ENCODE measurements at regions not wholly inside any gene's neighbourhood (a gene's known extent, or its start where the extent isn't known, plus 50 kb on each side); places are given as distances from the start of the nearest gene placed in this dataset.

DNA sequence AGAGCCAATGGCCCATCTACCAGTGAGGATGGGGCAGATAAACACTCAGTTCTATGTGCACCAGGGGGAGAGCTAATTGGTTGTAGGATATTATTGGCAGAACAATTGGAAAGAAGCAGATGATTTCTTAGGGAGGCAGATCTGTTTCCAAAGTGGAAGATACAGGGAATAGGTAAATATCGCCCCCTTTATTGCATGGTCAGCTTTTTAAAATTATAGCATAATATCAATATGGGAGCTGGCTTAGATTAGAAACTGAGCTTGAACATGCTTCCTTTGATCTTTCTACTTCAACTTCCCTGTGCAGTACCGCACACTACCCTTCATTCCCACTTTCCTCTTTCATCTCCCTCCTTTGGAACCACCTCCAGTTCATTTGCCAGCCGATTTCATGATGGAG, 64.0 kb upstream of the PLXNA2 start:
- TF ChIP-seq, protein P1, sequence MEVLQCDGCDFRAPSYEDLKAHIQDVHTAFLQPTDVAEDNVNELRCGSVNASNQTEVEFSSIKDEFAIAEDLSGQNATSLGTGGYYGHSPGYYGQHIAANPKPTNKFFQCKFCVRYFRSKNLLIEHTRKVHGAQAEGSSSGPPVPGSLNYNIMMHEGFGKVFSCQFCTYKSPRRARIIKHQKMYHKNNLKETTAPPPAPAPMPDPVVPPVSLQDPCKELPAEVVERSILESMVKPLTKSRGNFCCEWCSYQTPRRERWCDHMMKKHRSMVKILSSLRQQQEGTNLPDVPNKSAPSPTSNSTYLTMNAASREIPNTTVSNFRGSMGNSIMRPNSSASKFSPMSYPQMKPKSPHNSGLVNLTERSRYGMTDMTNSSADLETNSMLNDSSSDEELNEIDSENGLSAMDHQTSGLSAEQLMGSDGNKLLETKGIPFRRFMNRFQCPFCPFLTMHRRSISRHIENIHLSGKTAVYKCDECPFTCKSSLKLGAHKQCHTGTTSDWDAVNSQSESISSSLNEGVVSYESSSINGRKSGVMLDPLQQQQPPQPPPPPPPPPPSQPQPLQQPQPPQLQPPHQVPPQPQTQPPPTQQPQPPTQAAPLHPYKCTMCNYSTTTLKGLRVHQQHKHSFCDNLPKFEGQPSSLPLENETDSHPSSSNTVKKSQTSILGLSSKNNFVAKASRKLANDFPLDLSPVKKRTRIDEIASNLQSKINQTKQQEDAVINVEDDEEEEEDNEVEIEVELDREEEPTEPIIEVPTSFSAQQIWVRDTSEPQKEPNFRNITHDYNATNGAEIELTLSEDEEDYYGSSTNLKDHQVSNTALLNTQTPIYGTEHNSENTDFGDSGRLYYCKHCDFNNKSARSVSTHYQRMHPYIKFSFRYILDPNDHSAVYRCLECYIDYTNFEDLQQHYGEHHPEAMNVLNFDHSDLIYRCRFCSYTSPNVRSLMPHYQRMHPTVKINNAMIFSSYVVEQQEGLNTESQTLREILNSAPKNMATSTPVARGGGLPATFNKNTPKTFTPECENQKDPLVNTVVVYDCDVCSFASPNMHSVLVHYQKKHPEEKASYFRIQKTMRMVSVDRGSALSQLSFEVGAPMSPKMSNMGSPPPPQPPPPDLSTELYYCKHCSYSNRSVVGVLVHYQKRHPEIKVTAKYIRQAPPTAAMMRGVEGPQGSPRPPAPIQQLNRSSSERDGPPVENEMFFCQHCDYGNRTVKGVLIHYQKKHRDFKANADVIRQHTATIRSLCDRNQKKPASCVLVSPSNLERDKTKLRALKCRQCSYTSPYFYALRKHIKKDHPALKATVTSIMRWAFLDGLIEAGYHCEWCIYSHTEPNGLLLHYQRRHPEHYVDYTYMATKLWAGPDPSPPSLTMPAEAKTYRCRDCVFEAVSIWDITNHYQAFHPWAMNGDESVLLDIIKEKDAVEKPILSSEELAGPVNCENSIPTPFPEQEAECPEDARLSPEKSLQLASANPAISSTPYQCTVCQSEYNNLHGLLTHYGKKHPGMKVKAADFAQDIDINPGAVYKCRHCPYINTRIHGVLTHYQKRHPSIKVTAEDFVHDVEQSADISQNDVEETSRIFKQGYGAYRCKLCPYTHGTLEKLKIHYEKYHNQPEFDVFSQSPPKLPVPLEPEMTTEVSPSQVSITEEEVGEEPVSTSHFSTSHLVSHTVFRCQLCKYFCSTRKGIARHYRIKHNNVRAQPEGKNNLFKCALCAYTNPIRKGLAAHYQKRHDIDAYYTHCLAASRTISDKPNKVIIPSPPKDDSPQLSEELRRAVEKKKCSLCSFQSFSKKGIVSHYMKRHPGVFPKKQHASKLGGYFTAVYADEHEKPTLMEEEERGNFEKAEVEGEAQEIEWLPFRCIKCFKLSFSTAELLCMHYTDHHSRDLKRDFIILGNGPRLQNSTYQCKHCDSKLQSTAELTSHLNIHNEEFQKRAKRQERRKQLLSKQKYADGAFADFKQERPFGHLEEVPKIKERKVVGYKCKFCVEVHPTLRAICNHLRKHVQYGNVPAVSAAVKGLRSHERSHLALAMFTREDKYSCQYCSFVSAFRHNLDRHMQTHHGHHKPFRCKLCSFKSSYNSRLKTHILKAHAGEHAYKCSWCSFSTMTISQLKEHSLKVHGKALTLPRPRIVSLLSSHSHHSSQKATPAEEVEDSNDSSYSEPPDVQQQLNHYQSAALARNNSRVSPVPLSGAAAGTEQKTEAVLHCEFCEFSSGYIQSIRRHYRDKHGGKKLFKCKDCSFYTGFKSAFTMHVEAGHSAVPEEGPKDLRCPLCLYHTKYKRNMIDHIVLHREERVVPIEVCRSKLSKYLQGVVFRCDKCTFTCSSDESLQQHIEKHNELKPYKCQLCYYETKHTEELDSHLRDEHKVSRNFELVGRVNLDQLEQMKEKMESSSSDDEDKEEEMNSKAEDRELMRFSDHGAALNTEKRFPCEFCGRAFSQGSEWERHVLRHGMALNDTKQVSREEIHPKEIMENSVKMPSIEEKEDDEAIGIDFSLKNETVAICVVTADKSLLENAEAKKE (CRISPR knock-in tag; IDR thresholded peaks at IDR 0.05): no peak
- TF ChIP-seq ZNF114 (CRISPR knock-in tag; IDR thresholded peaks at IDR 0.05) (no peak), NANOG (IDR thresholded peaks at IDR 0.05; ENCODE audit: borderline replicate concordance) (no peak), EZH2 (IDR thresholded peaks at IDR 0.05; ENCODE audit: low read depth, unreplicated experiment) (no peak), CREB1 (CRISPR knock-in tag; IDR thresholded peaks at IDR 0.05; ENCODE audit: low read depth) (no peak), JUNB (IDR thresholded peaks at IDR 0.05; ENCODE audit: unreplicated experiment) (no peak), CTCF (conservative IDR thresholded peaks at IDR 0.05; ENCODE audit: low read depth in 2 of 2) (no peak), POLR2AphosphoS5 (IDR thresholded peaks at IDR 0.05; ENCODE audit: low read depth) (no peak), STAT1 (IDR thresholded peaks at IDR 0.05; ENCODE audit: unreplicated experiment) (no peak), EZH2phosphoT487 (IDR thresholded peaks at IDR 0.05; ENCODE audit: unreplicated experiment) (no peak), ZNF331 (CRISPR knock-in tag; IDR thresholded peaks at IDR 0.05; ENCODE audit: low read depth) (no peak)
- TF ChIP-seq, protein P2, sequence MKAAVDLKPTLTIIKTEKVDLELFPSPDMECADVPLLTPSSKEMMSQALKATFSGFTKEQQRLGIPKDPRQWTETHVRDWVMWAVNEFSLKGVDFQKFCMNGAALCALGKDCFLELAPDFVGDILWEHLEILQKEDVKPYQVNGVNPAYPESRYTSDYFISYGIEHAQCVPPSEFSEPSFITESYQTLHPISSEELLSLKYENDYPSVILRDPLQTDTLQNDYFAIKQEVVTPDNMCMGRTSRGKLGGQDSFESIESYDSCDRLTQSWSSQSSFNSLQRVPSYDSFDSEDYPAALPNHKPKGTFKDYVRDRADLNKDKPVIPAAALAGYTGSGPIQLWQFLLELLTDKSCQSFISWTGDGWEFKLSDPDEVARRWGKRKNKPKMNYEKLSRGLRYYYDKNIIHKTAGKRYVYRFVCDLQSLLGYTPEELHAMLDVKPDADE (IDR thresholded peaks at IDR 0.05): no peak
- TF ChIP-seq, protein P3, sequence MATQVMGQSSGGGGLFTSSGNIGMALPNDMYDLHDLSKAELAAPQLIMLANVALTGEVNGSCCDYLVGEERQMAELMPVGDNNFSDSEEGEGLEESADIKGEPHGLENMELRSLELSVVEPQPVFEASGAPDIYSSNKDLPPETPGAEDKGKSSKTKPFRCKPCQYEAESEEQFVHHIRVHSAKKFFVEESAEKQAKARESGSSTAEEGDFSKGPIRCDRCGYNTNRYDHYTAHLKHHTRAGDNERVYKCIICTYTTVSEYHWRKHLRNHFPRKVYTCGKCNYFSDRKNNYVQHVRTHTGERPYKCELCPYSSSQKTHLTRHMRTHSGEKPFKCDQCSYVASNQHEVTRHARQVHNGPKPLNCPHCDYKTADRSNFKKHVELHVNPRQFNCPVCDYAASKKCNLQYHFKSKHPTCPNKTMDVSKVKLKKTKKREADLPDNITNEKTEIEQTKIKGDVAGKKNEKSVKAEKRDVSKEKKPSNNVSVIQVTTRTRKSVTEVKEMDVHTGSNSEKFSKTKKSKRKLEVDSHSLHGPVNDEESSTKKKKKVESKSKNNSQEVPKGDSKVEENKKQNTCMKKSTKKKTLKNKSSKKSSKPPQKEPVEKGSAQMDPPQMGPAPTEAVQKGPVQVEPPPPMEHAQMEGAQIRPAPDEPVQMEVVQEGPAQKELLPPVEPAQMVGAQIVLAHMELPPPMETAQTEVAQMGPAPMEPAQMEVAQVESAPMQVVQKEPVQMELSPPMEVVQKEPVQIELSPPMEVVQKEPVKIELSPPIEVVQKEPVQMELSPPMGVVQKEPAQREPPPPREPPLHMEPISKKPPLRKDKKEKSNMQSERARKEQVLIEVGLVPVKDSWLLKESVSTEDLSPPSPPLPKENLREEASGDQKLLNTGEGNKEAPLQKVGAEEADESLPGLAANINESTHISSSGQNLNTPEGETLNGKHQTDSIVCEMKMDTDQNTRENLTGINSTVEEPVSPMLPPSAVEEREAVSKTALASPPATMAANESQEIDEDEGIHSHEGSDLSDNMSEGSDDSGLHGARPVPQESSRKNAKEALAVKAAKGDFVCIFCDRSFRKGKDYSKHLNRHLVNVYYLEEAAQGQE (IDR thresholded peaks at IDR 0.05; ENCODE audit: unreplicated experiment): no peak
- Histone ChIP-seq H3K9me2 (ENCODE audit: insufficient read depth) (no peaks in the 10 kb centered on the region), H3K27me3 (ENCODE audit: insufficient read depth) (no peaks in the 10 kb centered on the region), H2AFZ (no peak overlapping the region), H3K27ac (ENCODE audit: low read depth) (no peak overlapping the region), H3K4me3 (no peak overlapping the region), H3K4me1 (ENCODE audit: insufficient read depth) (0 out of 2 replicates have a peak, but pooled peaks cover 5% of the 10 kb centered on the region), H3K4me2 (no peak overlapping the region), H4K20me1 (replicated peaks; ENCODE audit: insufficient read depth) (no peaks in the 10 kb centered on the region), H3F3A (replicated peaks; ENCODE audit: low read depth) (no peaks in the 10 kb centered on the region), H3K79me2 (replicated peaks; ENCODE audit: insufficient read depth) (no peaks in the 10 kb centered on the region), H3K36me3 (ENCODE audit: insufficient read depth) (no peaks in the 10 kb centered on the region)
- H3K27me3 Mint-ChIP-seq (ENCODE audit: insufficient read depth, low read depth, poor library complexity): peaks cover 3% of the 10 kb centered on the region
- no peak for ATAC-seq
- no peaks in the 10 kb centered on the region for H3K9me3 Mint-ChIP-seq
- no peaks in the 10 kb centered on the region for H3K36me3 Mint-ChIP-seq (ENCODE audit: low read depth)
- H3K4me1 Mint-ChIP-seq: peaks cover 4% of the 10 kb centered on the region; the same call in 2 of the 3 replicates
- H3K4me3 Mint-ChIP-seq: no peak overlapping the region
- DNase-seq (ENCODE audit: low spot score): no peak
- H3K27ac Mint-ChIP-seq: no peak overlapping the region

Data from GM23338 (cell line).